HUES64 (cell line): ENCODE measurements at regions not wholly inside any gene's neighbourhood (a gene's known extent, or its start where the extent isn't known, plus 50 kb on each side); places are given as distances from the start of the nearest gene placed in this dataset.
A peak's percentile ranks its signal among the peaks of the same experiment; 100 is the strongest.
"Not testable (repeated sequence)": the region's sequence is repeated elsewhere in the genome, so short reads cannot be mapped to it uniquely, and the experiment has no call there.

ENCODE experiments used
- H3K27ac ChIP-seq: 2 replicates; pipeline ENCODE4 v1.7.0; 2013; ENCODE audit warnings: low read depth, low read length, inconsistent platforms
- H3K27me3 ChIP-seq: 2 replicates; pipeline ENCODE4 v1.6.1; 2013; ENCODE audit warnings: mild to moderate bottlenecking, low read length; ENCODE audit not compliant: insufficient read depth
- H3K36me3 ChIP-seq: 2 replicates; pipeline ENCODE4 v1.6.1; 2013; ENCODE audit warnings: mild to moderate bottlenecking, low read length; ENCODE audit not compliant: insufficient read depth
- H3K4me1 ChIP-seq: 2 replicates; pipeline ENCODE4 v1.6.1; 2013; ENCODE audit warnings: mild to moderate bottlenecking, low read length, moderate library complexity; ENCODE audit not compliant: insufficient read depth
- H3K4me3 ChIP-seq: 2 replicates; pipeline ENCODE4 v1.5.1; 2013; ENCODE audit warnings: mild to moderate bottlenecking, low read length, moderate library complexity
- H3K9ac ChIP-seq: 2 replicates; pipeline ENCODE4 v1.6.1; 2013; ENCODE audit warnings: mild to moderate bottlenecking, low read depth, low read length
- H3K9me3 ChIP-seq: 2 replicates; pipeline ENCODE4 v1.6.1; 2013; ENCODE audit warnings: low read depth, low read length; ENCODE audit not compliant: insufficient read depth
- WGBS: fragments of 150-250, 120-280 bp; methylation state at CpG from one replicate; pipeline ENCODE4 v1.1.7; 2013; ENCODE audit warnings: missing lambda C conversion rate; 5-methylcytosine and 5-hydroxymethylcytosine counted together

- H3K4me3 ChIP-seq, H3K36me3 ChIP-seq, H3K9ac ChIP-seq, H3K27me3 ChIP-seq, H3K27ac ChIP-seq, H3K4me1 ChIP-seq, H3K9me3 ChIP-seq: not testable (repeated sequence)
- WGBS: 92% methylated on average over 10 of the region's 11 CpGs
These were observed 717.8 kb upstream of the EPHA7 start for GRCh38 chr6:94137178-94137577.

- WGBS: 85% methylated on average over 2 of the region's 2 CpGs
- Histone ChIP-seq H3K36me3 (no peaks in the 10 kb centered on the region), H3K4me1 (peaks cover 13% of the 10 kb centered on the region), H3K27ac (no peak overlapping the region), H3K9me3 (no peaks in the 10 kb centered on the region), H3K4me3 (no peak overlapping the region), H3K9ac (no peak overlapping the region), H3K27me3 (no peaks in the 10 kb centered on the region)
These were observed 713.7 kb upstream of the EPHA7 start for GRCh38 chr6:94133106-94133505.

DNA sequence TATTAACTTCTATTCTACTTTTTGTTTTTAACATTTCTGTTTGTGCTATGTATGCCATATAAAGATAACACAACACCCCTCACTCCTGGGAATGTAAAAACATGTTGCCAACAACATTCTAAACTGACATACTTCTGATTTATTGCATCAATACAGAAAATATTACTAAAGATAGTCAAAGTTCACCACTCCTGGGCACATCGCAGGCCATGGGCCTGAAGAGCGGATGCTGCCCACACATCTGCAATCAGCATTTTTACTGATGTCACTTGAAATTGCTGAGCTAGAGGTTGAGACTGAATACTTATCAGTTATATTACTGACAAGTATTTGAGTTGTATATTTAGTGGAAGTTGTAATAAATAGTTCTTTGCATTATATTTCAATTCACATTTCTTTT lies 711.9 kb upstream of the EPHA7 start:
- 100% methylated on average over 2 of the region's 2 CpGs for WGBS
- H3K9ac ChIP-seq: no peak overlapping the region
- peaks cover 16% of the 10 kb centered on the region for H3K4me1 ChIP-seq
- no peak overlapping the region for H3K27ac ChIP-seq
- no peaks in the 10 kb centered on the region for H3K27me3 ChIP-seq
- H3K36me3 ChIP-seq: no peaks in the 10 kb centered on the region
- H3K9me3 ChIP-seq: no peaks in the 10 kb centered on the region
- no peak overlapping the region for H3K4me3 ChIP-seq

DNA sequence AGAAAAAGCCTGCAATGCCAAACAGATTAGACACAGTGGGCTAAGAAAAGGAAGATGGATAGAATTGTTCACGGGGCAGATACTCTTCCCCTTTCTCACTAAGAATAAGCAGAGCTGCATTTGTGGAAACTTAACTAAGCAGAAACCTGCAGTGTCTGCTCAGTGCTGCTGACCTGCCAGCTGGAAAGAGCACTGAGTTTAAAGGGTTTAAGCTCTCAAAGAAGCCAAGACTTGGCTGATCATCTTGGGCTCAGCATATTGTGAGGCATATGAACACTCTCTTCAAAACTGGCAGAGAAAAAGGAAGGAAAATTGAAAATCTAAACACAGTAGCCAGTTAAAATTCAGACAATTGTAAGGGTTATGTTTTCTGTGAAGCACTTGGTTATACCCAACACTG lies 711.1 kb upstream of the EPHA7 start:
- H3K36me3 ChIP-seq: no peaks in the 10 kb centered on the region
- peaks cover 22% of the 10 kb centered on the region for H3K4me1 ChIP-seq
- no peak overlapping the region for H3K4me3 ChIP-seq
- H3K27ac ChIP-seq: no peak overlapping the region
- H3K27me3 ChIP-seq: no peaks in the 10 kb centered on the region
- 56% methylated on average over 1 of the region's 1 CpG for WGBS
- no peaks in the 10 kb centered on the region for H3K9me3 ChIP-seq
- H3K9ac ChIP-seq: no peak overlapping the region

DNA sequence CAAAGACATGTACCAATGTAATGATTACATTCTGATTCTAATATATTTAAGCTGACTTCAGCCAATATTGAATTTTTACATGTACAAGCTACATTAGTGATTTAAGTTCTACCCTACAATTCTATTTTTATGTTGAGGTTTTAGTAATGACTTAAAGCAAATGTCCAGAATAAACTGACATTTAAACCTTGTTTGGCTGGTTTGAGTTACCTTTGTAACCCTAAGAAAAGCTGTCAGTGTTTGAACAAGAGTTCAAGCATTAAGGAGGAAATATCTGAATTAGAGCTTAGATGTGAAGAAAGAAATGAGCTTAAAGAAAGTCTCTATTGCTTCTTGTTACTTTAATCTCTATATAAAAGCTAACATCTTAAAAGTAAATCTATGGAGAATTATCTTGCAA lies 710.6 kb upstream of the EPHA7 start:
- no peaks in the 10 kb centered on the region for H3K36me3 ChIP-seq
- no peaks in the 10 kb centered on the region for H3K27me3 ChIP-seq
- no peak overlapping the region for H3K27ac ChIP-seq
- no peak overlapping the region for H3K9ac ChIP-seq
- no peak overlapping the region for H3K4me3 ChIP-seq
- peaks cover 22% of the 10 kb centered on the region for H3K4me1 ChIP-seq
- no peaks in the 10 kb centered on the region for H3K9me3 ChIP-seq

DNA sequence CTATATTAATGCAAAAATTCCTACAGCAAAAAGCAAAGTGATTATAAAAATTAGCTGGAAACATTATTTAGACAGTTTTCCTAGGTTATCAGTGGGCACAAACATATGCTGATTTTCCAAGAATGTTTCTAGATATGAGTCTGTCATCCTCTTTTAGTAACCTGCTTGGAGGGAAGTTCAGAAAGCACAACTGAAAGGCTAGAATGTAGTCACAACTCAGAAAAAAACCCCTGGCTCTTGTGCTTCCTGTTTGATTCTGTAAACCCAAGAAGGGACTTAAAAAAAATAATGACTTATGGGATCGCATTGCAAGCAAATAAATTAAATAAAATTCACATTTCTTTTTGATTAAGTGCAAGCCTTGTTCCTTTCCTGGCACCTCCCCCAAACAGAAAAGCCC lies 708.4 kb upstream of the EPHA7 start:
- Histone ChIP-seq H3K9me3 (no peaks in the 10 kb centered on the region), H3K27me3 (no peaks in the 10 kb centered on the region), H3K27ac (no peak overlapping the region), H3K4me3 (no peak overlapping the region), H3K36me3 (no peaks in the 10 kb centered on the region), H3K9ac (no peak overlapping the region), H3K4me1 (peaks cover 22% of the 10 kb centered on the region)
- WGBS: 89% methylated on average over 1 of the region's 1 CpG

DNA sequence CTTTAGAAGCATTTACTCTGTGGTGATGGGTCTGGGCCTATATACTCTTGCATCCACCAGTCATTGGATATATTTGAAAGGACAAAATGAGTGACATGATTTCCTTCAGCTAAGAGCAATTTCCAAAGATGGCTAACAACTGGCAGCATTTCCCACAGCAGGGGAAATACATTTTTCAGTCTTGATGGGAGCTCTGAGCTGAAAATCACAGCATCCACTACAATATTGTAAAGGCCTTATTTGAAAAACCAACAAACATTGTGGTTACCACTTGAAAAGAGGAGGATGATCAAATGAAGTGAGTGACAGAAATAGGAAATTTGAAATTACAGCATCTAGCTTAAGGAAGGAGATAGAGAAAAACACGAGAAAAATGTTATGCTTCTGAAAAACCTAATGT lies 705.0 kb upstream of the EPHA7 start:
- Histone ChIP-seq H3K27me3 (no peaks in the 10 kb centered on the region), H3K9me3 (no peaks in the 10 kb centered on the region), H3K9ac (no peak overlapping the region), H3K4me3 (no peak overlapping the region), H3K36me3 (no peaks in the 10 kb centered on the region), H3K27ac (no peak overlapping the region), H3K4me1 (peaks cover 8% of the 10 kb centered on the region)
- WGBS: 96% methylated on average over 1 of the region's 1 CpG

DNA sequence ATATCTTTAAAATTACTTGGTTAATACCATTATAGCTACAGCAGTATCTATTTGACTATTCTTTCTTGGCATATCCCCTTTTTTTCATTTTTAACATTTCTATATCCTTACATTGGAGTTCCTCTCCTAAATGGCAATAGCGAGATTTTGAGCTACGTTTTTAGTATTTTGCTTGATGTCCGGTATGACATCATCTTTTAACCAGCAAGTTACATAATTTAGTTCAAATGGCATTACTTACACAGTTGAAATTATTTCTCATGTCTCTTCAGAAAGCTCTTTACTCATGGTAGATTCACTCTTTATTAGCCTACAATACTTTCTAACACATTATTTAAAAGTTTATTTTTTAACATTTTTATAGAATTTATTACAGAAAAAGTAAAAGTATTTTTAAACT lies 701.7 kb upstream of the EPHA7 start:
- no peak overlapping the region for H3K9ac ChIP-seq
- no peak overlapping the region for H3K27ac ChIP-seq
- H3K27me3 ChIP-seq: no peaks in the 10 kb centered on the region
- H3K36me3 ChIP-seq: no peaks in the 10 kb centered on the region
- WGBS: 96% methylated on average over 3 of the region's 3 CpGs
- no peaks in the 10 kb centered on the region for H3K9me3 ChIP-seq
- peaks cover 5% of the 10 kb centered on the region for H3K4me1 ChIP-seq
- no peak overlapping the region for H3K4me3 ChIP-seq

DNA sequence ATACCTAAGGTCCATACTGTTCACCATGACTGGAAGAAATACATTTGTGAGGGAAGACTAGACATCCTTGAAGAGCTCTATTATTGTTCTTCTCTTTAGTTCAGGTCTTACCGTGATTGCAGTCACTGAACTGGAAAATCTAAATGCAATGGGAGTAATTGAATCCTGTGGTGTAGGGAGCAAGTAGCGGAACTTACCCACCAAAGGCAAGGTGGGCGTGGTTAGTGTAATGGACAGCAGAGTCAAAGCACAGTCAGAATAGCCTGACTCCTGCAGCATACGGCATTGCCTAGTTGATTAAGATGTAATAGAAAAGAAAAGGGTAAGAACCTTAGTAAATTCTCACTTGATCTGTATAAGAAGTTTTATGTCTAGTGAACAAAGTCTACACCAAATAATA lies 679.7 kb upstream of the EPHA7 start:
- H3K4me1 ChIP-seq: no peaks in the 10 kb centered on the region
- H3K27me3 ChIP-seq: no peaks in the 10 kb centered on the region
- 88% methylated on average over 4 of the region's 4 CpGs for WGBS

DNA sequence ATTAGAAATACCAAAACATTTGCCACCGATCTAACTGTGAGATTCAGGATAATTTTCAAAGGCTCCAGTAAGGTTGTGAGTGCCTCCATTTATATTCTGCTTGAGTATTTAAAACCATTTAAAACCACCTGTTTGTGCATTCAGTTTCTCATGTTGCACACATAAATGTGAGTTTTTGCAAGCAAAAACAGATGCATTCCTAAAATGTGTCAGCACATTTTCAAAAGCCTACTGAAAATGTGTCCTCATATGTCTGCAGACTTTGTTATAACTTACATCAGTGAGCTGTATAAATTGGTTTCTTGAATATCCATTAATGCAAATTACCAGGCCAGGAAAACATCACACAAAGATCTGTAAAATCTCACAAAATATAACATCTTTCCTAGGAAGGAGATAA lies 676.6 kb upstream of the EPHA7 start:
- no peak overlapping the region for H3K9ac ChIP-seq
- no peak overlapping the region for H3K4me3 ChIP-seq
- WGBS: 57% methylated on average over 1 of the region's 1 CpG

More for the DNA sequence above, 679.7 kb upstream of the EPHA7 start:
- no peak overlapping the region for H3K27ac ChIP-seq
- no peak overlapping the region for H3K4me3 ChIP-seq
- no peaks in the 10 kb centered on the region for H3K9me3 ChIP-seq
- H3K36me3 ChIP-seq: no peaks in the 10 kb centered on the region
- H3K9ac ChIP-seq: no peak overlapping the region

GRCh38 chr6:94089941-94090340 lies 670.6 kb upstream of the EPHA7 start:
- H3K9ac ChIP-seq: no peak overlapping the region
- no peaks in the 10 kb centered on the region for H3K9me3 ChIP-seq
- no peaks in the 10 kb centered on the region for H3K36me3 ChIP-seq
- peaks cover 15% of the 10 kb centered on the region for H3K4me1 ChIP-seq
- H3K27me3 ChIP-seq: no peaks in the 10 kb centered on the region
- WGBS: 86% methylated on average over 2 of the region's 4 CpGs
- H3K27ac ChIP-seq: peak overlapping the region; percentile 19
- H3K4me3 ChIP-seq: no peak overlapping the region

More for the DNA sequence above, 676.6 kb upstream of the EPHA7 start:
- no peak overlapping the region for H3K27ac ChIP-seq
- H3K9me3 ChIP-seq: no peaks in the 10 kb centered on the region
- H3K4me1 ChIP-seq: no peaks in the 10 kb centered on the region
- H3K27me3 ChIP-seq: no peaks in the 10 kb centered on the region
- H3K36me3 ChIP-seq: no peaks in the 10 kb centered on the region

DNA sequence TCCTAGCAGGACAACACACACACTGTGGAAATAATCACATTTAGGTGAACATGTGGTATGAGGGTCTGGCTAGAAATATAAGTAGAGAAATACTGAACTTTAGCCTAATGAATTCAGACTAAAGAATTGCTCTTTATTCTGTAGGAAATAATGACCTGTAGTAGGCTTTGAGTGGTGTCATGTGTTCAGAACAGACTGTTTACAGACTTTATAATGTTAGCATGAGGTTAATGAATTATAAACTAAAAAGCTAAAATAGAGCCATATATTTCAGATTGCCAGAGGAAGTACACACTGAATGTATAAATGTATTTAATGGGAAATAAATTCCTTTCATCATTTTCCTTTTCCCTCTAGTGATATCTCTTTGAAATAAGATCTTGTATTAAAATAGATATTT lies 669.5 kb upstream of the EPHA7 start:
- H3K27me3 ChIP-seq: no peaks in the 10 kb centered on the region
- no peaks in the 10 kb centered on the region for H3K36me3 ChIP-seq
- H3K9ac ChIP-seq: no peak overlapping the region
- H3K27ac ChIP-seq: no peak overlapping the region
- no peak overlapping the region for H3K4me3 ChIP-seq
- H3K4me1 ChIP-seq: peaks cover 15% of the 10 kb centered on the region
- no peaks in the 10 kb centered on the region for H3K9me3 ChIP-seq
